Suprapubic skin (tissue), 4 donors: ENCODE measurements at regions not wholly inside any gene's neighbourhood (a gene's known extent, or its start where the extent isn't known, plus 50 kb on each side); places are given as distances from the start of the nearest gene placed in this dataset.

Source experiments
- DNase-seq, 2 donors: peaks; one replicate each; pipeline ENCODE4 v3.0.0-alpha.2; 2019; ENCODE audit warnings: low spot score in 2 of 2
- H3K27ac ChIP-seq: fragments of 200-600 bp; sonication (generic); one replicate; pipeline ENCODE4 v1.5.1; 2019
- H3K27me3 ChIP-seq: fragments of 200-600 bp; sonication (generic); one replicate; pipeline ENCODE4 v1.5.1; 2019
- H3K36me3 ChIP-seq: fragments of 200-600 bp; sonication (generic); one replicate; pipeline ENCODE4 v1.5.1; 2019
- H3K4me1 ChIP-seq: fragments of 200-600 bp; sonication (generic); one replicate; pipeline ENCODE4 v1.5.1; 2019
- H3K4me3 ChIP-seq: fragments of 200-600 bp; sonication (generic); one replicate; pipeline ENCODE4 v1.5.1; 2019; ENCODE audit warnings: mild to moderate bottlenecking
- H3K9me3 ChIP-seq: fragments of 200-600 bp; sonication (generic); one replicate; pipeline ENCODE4 v1.5.1; 2019
- CTCF ChIP-seq, 2 donors: fragments of 200-600 bp in 1 of 2; fragments of 450-650 bp in 1 of 2; sonication (generic) in 1 of 2; IDR thresholded peaks; one replicate each; pipeline ENCODE4 v1.5.1; 2016 to 2019; ENCODE audit warnings: antibody characterized with exemption in 2 of 2, mild to moderate bottlenecking in 1 of 2, moderate library complexity in 1 of 2
- EP300 ChIP-seq: sonication (generic); formaldehyde crosslinking; IDR thresholded peaks from one replicate; pipeline ENCODE4 v1.6.1; 2017; ENCODE audit warnings: antibody characterized with exemption
- POLR2A ChIP-seq, 2 donors: fragments of 450-650 bp; IDR thresholded peaks; one replicate each; pipeline ENCODE4 v1.6.1; 2017; ENCODE audit warnings: antibody characterized with exemption in 2 of 2, mild to moderate bottlenecking in 2 of 2, moderate library complexity in 2 of 2
- POLR2AphosphoS5 ChIP-seq, 3 donors: sonication (generic); formaldehyde crosslinking; IDR thresholded peaks; one replicate each; pipeline ENCODE4 v1.6.1; 2017; ENCODE audit warnings: antibody characterized with exemption in 3 of 3
- WGBS: methylation state at CpG from one replicate; pipeline ENCODE4 v1.1.5; 2018; 5-methylcytosine and 5-hydroxymethylcytosine counted together

- H3K36me3 ChIP-seq = no peaks in the 10 kb centered on the region
- H3K27me3 ChIP-seq = peaks cover 35% of the 10 kb centered on the region
- no peaks in the 10 kb centered on the region for H3K9me3 ChIP-seq
- no peak for TF ChIP-seq CTCF (IDR thresholded peaks at IDR 0.05)
- TF ChIP-seq POLR2AphosphoS5 (IDR thresholded peaks at IDR 0.05) = no peak
- TF ChIP-seq POLR2A (IDR thresholded peaks at IDR 0.05) = no peak
- no peak for TF ChIP-seq EP300
- WGBS = 96% methylated on average over 2 of the region's 2 CpGs
- H3K27ac ChIP-seq = no peak overlapping the region
- DNase-seq = no peak
- no peaks in the 10 kb centered on the region for H3K4me1 ChIP-seq
- H3K4me3 ChIP-seq = no peak overlapping the region
Measured at GRCh38 chr10:128257428-128257827, 131.2 kb upstream of the MKI67 start.

- Histone ChIP-seq H3K4me3 (no peak overlapping the region), H3K27ac (no peak overlapping the region), H3K36me3 (no peaks in the 10 kb centered on the region), H3K9me3 (no peaks in the 10 kb centered on the region), H3K4me1 (no peaks in the 10 kb centered on the region), H3K27me3 (peaks cover 37% of the 10 kb centered on the region)
- no peak for DNase-seq
- 51% methylated on average over 3 of the region's 3 CpGs for WGBS
- TF ChIP-seq POLR2A (IDR thresholded peaks at IDR 0.05) = no peak
- TF ChIP-seq CTCF (IDR thresholded peaks at IDR 0.05) = no peak
- no peak for TF ChIP-seq EP300
- TF ChIP-seq POLR2AphosphoS5 (IDR thresholded peaks at IDR 0.05) = no peak
Measured at GRCh38 chr10:128258421-128258976, 132.3 kb upstream of the MKI67 start.

GRCh38 chr10:128263891-128264688 lies 137.9 kb upstream of the MKI67 start:
- H3K4me1 ChIP-seq = no peaks in the 10 kb centered on the region
- H3K27ac ChIP-seq = no peak overlapping the region
- 28% methylated on average over 13 of the region's 13 CpGs for WGBS
- DNase-seq = no peak
- H3K4me3 ChIP-seq = no peak overlapping the region
- H3K9me3 ChIP-seq = no peaks in the 10 kb centered on the region
- peaks cover 45% of the 10 kb centered on the region for H3K27me3 ChIP-seq
- H3K36me3 ChIP-seq = no peaks in the 10 kb centered on the region
- TF ChIP-seq CTCF (IDR thresholded peaks at IDR 0.05) (peak in 1 of 2 donors; percentile 56), EP300 (no peak), POLR2AphosphoS5 (IDR thresholded peaks at IDR 0.05) (no peak)

- Histone ChIP-seq H3K27me3 (peaks cover 53% of the 10 kb centered on the region), H3K36me3 (no peaks in the 10 kb centered on the region), H3K9me3 (no peaks in the 10 kb centered on the region), H3K4me1 (no peaks in the 10 kb centered on the region), H3K4me3 (no peak overlapping the region), H3K27ac (no peak overlapping the region)
- DNase-seq = no peak
- no peak for TF ChIP-seq POLR2AphosphoS5 (IDR thresholded peaks at IDR 0.05)
- 39% methylated on average over 21 of the region's 32 CpGs for WGBS
Measured at GRCh38 chr10:128265596-128265995, 139.4 kb upstream of the MKI67 start.

- H3K4me3 ChIP-seq = no peak overlapping the region
- H3K36me3 ChIP-seq = no peaks in the 10 kb centered on the region
- no peak for TF ChIP-seq EP300
- TF ChIP-seq POLR2AphosphoS5 (IDR thresholded peaks at IDR 0.05) = no peak
- no peak for TF ChIP-seq CTCF (IDR thresholded peaks at IDR 0.05)
- TF ChIP-seq POLR2A (IDR thresholded peaks at IDR 0.05) = no peak
- no peaks in the 10 kb centered on the region for H3K9me3 ChIP-seq
- no peaks in the 10 kb centered on the region for H3K4me1 ChIP-seq
- H3K27ac ChIP-seq = no peak overlapping the region
- peaks cover 57% of the 10 kb centered on the region for H3K27me3 ChIP-seq
- DNase-seq = no peak
- 39% methylated on average over 5 of the region's 5 CpGs for WGBS
Measured at GRCh38 chr10:128267581-128267980, 141.4 kb upstream of the MKI67 start.
